HG03135 (cell line): ENCODE measurements at regions not wholly inside any gene's neighbourhood (a gene's known extent, or its start where the extent isn't known, plus 50 kb on each side); places are given as distances from the start of the nearest gene placed in this dataset.

ENCODE experiments used
- ATAC-seq: cut with Tn5 transposase; IDR thresholded peaks from one replicate; pipeline ENCODE4 v1.9.1; 2021; ENCODE audit warnings: mild to moderate bottlenecking, moderate library complexity; ENCODE audit not compliant: unreplicated experiment

DNA sequence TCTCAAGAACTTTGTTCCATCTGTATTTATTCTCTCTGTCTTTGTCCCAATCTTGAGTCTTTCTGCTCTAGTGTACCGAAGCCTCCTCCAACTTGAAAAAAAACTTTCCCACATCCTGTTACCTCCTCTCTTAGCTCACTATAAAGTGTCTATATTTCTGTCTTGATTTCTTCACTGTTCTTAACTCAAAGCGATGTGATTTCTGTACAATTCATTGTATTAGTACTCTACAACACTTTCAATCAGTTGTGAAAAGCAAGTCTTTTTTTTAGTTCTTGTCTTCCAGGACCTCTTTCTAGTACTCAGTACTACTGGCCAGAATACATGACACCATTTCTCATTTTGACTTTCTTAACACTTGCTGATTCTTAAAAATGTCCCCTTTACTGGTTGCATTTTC lies 353.5 kb upstream of the SATB1 start:
- no peak for ATAC-seq

- ATAC-seq: no peak
Observed at GRCh38 chr3:18778094-18778493, 353.0 kb upstream of the SATB1 start.

- ATAC-seq: no peak
Observed at GRCh38 chr3:18775501-18775900, 350.4 kb upstream of the SATB1 start.

- ATAC-seq: no peak
Observed at GRCh38 chr3:18774319-18775088, 349.4 kb upstream of the SATB1 start.

- ATAC-seq: no peak
Observed at GRCh38 chr3:18772699-18773305, 347.7 kb upstream of the SATB1 start.

DNA sequence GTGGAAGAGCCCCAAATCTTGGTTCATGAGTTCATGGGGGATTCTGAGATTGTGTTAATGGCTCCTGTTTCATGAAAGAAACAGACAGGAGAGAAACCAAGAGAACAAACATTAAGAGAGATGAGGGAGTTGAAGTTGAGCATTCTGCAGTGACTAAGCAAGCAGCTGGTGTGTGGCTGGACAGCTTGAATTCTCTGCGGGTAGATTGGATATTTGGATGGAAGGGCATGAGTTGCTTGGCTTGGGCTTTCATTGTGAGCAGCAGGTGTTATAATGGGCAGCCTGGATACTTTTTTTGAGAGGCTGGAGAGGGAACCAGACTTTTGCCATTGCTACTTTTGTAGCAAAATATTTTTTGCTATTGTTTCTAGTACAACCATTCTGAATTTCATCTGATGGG lies 346.8 kb upstream of the SATB1 start:
- no peak for ATAC-seq

- ATAC-seq: no peak
Observed at GRCh38 chr3:18770800-18771199, 345.7 kb upstream of the SATB1 start.

- no peak for ATAC-seq
Observed at GRCh38 chr3:18767756-18768303, 342.7 kb upstream of the SATB1 start.

DNA sequence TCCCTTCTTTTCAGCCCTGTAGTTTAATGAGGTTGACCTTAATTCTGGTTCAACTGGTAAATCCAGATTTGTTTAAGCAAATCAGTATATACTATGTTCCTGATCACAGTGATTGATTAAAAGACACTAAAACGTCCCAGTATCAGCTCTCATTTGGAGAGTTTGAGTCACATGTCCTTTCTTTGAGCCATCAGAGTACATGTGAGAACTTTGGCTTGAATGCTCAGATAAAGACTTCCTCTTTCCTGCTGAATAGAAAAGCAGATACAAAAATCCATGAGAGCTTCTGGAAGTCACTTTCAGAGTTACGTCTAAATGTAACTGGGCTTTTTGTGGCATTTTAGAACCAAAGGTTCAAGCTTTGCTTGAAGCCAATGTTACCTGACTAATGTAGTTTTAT lies 341.8 kb upstream of the SATB1 start:
- no peak for ATAC-seq

DNA sequence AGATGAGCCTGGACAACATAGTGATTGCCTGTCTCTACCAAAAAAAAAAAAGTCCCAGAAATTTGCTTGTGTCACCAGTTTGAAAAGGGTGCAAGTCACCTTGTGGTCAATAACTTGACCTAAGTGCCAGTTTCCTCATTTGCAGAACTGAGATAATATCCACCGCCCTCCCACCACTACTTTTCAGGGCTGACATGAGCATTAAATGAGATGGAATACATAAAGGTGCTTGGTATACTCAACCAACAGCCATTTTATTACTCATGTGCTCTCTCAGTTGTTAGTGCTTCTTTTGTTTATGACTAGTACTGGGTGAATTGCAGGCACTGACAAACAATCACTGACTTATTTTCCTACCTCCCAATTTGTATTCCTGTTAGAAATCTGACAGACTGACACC lies 340.5 kb upstream of the SATB1 start:
- no peak for ATAC-seq

- ATAC-seq: no peak
Observed at GRCh38 chr3:18765161-18765560, 340.0 kb upstream of the SATB1 start.

- no peak for ATAC-seq
Observed at GRCh38 chr3:18761530-18761929, 336.4 kb upstream of the SATB1 start.

GRCh38 chr3:18758047-18758704 lies 333.0 kb upstream of the SATB1 start:
- ATAC-seq: peak; percentile 86

GRCh38 chr3:18757476-18757875 lies 332.3 kb upstream of the SATB1 start:
- ATAC-seq: no peak

- no peak for ATAC-seq
Observed at GRCh38 chr3:18752273-18752934, 327.3 kb upstream of the SATB1 start.

GRCh38 chr3:18751514-18751913 lies 326.4 kb upstream of the SATB1 start:
- no peak for ATAC-seq

- no peak for ATAC-seq
Observed at GRCh38 chr3:18747383-18747782, 322.2 kb upstream of the SATB1 start.

DNA sequence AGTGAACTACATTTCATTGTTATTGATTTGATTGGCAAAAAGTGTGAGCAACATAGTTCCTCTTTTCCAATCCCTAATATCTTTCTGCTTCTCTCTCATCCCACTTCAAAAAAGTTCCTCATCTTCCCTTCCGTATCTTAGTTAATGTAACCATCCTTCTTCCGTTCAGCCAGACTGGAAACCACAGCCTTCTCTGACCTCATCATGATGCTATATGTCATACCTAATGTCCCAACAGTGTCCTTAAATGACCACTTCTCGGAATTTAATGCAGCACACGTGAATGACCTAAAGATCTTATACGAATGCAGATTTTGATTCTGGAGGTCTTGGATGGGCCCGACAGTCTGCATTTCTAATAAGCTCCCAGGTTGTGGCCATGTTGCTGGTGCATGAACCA lies 320.3 kb upstream of the SATB1 start:
- ATAC-seq: no peak

DNA sequence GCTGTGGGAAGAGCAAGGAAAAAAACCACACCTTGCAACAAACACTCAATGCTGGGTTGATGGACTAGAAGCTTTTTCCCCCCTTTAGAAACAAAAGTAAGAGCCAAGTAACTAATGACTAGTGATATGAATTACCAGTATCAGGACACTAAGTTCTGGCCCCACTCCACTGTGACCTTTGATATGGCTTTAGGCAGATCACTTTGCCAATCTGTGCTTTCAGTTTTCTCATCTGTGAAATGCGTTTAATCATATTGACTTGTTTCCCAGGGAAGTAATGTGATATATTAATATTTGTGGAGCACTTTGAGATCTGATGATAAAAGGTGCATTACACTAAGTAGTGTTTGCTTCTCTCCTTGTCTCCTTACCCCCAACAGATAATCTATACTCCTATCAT lies 319.3 kb upstream of the SATB1 start:
- ATAC-seq: no peak

DNA sequence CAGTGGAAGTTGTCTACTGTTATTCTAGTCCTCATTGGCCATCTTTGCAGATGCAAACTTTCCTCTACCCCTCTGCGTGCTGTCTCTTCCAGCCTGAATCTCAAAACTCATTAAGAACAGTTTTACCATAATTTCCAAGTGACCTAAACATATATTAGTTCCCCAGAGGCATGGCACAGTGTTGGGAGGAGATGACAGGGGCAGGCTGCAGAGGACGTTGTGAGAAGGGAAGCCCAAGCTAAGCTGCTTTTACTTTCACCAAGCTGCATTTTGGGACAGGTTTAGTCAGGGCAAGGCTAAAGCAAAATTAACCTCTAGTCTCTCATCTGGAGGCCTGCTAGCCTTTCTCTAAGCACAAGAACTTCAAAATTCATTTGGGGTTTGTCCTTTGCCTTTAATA lies 318.6 kb upstream of the SATB1 start:
- ATAC-seq: no peak
